ENCODE measurements at regions not wholly inside any gene's neighbourhood (a gene's known extent, or its start where the extent isn't known, plus 50 kb on each side); places are given as distances from the start of the nearest gene placed in this dataset.

DNA sequence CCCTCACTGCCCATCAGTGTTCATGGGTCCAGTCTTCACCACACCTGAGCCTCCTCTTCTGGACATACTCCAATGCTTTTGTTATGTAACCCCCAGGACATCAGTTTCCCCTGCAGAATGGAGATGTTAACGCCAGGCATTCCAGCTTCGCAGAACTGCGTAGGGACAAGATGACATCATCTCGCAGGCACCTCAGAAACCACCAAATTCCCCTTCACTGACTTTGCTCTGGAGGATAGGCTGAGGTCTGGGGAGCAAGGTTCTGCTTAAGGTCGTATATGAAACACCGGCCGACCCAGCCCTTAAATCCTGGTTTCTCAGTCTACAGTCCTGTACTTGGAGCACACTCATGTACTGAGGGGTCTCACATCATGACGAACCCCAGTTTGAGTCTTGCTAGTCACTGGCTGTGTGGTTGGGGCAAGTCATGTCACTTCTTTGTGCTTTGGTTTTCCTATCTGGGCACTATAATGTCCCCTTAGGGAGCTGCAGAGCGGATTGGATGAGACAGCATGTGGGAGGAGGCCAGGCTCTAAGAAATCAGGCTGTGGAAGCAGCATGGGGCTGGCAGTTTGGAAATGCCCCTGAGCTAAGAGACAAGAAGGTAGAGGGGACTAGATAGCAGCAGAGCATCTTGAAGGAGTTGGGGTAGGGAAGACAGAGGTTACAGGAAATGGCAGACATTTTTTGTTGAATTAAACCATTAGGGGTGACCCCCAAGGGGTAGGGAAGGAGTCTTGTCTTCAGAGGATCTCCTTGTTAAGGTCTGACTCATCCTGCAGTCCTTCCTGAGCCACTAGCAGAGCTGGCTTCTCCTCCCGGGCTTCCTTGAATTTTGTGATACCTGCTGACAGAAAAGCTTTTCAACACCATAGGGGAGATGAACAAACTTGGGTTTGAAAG is 138.3 kb downstream of the FOXD2 start (continued):
- TF ChIP-seq, protein P1, sequence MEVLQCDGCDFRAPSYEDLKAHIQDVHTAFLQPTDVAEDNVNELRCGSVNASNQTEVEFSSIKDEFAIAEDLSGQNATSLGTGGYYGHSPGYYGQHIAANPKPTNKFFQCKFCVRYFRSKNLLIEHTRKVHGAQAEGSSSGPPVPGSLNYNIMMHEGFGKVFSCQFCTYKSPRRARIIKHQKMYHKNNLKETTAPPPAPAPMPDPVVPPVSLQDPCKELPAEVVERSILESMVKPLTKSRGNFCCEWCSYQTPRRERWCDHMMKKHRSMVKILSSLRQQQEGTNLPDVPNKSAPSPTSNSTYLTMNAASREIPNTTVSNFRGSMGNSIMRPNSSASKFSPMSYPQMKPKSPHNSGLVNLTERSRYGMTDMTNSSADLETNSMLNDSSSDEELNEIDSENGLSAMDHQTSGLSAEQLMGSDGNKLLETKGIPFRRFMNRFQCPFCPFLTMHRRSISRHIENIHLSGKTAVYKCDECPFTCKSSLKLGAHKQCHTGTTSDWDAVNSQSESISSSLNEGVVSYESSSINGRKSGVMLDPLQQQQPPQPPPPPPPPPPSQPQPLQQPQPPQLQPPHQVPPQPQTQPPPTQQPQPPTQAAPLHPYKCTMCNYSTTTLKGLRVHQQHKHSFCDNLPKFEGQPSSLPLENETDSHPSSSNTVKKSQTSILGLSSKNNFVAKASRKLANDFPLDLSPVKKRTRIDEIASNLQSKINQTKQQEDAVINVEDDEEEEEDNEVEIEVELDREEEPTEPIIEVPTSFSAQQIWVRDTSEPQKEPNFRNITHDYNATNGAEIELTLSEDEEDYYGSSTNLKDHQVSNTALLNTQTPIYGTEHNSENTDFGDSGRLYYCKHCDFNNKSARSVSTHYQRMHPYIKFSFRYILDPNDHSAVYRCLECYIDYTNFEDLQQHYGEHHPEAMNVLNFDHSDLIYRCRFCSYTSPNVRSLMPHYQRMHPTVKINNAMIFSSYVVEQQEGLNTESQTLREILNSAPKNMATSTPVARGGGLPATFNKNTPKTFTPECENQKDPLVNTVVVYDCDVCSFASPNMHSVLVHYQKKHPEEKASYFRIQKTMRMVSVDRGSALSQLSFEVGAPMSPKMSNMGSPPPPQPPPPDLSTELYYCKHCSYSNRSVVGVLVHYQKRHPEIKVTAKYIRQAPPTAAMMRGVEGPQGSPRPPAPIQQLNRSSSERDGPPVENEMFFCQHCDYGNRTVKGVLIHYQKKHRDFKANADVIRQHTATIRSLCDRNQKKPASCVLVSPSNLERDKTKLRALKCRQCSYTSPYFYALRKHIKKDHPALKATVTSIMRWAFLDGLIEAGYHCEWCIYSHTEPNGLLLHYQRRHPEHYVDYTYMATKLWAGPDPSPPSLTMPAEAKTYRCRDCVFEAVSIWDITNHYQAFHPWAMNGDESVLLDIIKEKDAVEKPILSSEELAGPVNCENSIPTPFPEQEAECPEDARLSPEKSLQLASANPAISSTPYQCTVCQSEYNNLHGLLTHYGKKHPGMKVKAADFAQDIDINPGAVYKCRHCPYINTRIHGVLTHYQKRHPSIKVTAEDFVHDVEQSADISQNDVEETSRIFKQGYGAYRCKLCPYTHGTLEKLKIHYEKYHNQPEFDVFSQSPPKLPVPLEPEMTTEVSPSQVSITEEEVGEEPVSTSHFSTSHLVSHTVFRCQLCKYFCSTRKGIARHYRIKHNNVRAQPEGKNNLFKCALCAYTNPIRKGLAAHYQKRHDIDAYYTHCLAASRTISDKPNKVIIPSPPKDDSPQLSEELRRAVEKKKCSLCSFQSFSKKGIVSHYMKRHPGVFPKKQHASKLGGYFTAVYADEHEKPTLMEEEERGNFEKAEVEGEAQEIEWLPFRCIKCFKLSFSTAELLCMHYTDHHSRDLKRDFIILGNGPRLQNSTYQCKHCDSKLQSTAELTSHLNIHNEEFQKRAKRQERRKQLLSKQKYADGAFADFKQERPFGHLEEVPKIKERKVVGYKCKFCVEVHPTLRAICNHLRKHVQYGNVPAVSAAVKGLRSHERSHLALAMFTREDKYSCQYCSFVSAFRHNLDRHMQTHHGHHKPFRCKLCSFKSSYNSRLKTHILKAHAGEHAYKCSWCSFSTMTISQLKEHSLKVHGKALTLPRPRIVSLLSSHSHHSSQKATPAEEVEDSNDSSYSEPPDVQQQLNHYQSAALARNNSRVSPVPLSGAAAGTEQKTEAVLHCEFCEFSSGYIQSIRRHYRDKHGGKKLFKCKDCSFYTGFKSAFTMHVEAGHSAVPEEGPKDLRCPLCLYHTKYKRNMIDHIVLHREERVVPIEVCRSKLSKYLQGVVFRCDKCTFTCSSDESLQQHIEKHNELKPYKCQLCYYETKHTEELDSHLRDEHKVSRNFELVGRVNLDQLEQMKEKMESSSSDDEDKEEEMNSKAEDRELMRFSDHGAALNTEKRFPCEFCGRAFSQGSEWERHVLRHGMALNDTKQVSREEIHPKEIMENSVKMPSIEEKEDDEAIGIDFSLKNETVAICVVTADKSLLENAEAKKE (CRISPR knock-in tag; IDR thresholded peaks at IDR 0.05): no peak
- TF ChIP-seq, protein P2, sequence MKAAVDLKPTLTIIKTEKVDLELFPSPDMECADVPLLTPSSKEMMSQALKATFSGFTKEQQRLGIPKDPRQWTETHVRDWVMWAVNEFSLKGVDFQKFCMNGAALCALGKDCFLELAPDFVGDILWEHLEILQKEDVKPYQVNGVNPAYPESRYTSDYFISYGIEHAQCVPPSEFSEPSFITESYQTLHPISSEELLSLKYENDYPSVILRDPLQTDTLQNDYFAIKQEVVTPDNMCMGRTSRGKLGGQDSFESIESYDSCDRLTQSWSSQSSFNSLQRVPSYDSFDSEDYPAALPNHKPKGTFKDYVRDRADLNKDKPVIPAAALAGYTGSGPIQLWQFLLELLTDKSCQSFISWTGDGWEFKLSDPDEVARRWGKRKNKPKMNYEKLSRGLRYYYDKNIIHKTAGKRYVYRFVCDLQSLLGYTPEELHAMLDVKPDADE (IDR thresholded peaks at IDR 0.05): no peak
- TF ChIP-seq ZNF114 (CRISPR knock-in tag; IDR thresholded peaks at IDR 0.05) (no peak), POLR2AphosphoS5 (IDR thresholded peaks at IDR 0.05; ENCODE audit: low read depth) (no peak)

- H3K27me3 Mint-ChIP-seq (ENCODE audit: insufficient read depth, low read depth, poor library complexity): peaks cover 12% of the 10 kb centered on the region
- no peak overlapping the region for H3K4me2 ChIP-seq
- H3K27ac Mint-ChIP-seq: no peak overlapping the region; the same call in 1 of the 2 replicates
- TF ChIP-seq EZH2phosphoT487 (IDR thresholded peaks at IDR 0.05; ENCODE audit: unreplicated experiment) (no peak), CREB1 (CRISPR knock-in tag; IDR thresholded peaks at IDR 0.05; ENCODE audit: low read depth) (no peak), NANOG (IDR thresholded peaks at IDR 0.05; ENCODE audit: borderline replicate concordance) (no peak), ZNF331 (CRISPR knock-in tag; IDR thresholded peaks at IDR 0.05; ENCODE audit: low read depth) (no peak), ZNF114 (CRISPR knock-in tag; IDR thresholded peaks at IDR 0.05) (no peak)
- TF ChIP-seq, protein P1 (CRISPR knock-in tag; IDR thresholded peaks at IDR 0.05): no peak
These were observed 138.9 kb downstream of the FOXD2 start for GRCh38 chr1:47576758-47577115.

More at GRCh38 chr1:47576758-47577115, 138.9 kb downstream of the FOXD2 start:
- no peak for DNase-seq (ENCODE audit: low spot score)
- Histone ChIP-seq H3F3A (replicated peaks; ENCODE audit: low read depth) (no peaks in the 10 kb centered on the region), H3K4me1 (ENCODE audit: insufficient read depth) (peaks cover 9% of the 10 kb centered on the region; the same call in 1 of the 2 replicates), H3K36me3 (ENCODE audit: insufficient read depth) (no peaks in the 10 kb centered on the region), H3K4me3 (no peak overlapping the region), H4K20me1 (replicated peaks; ENCODE audit: insufficient read depth) (no peaks in the 10 kb centered on the region), H3K27me3 (ENCODE audit: insufficient read depth) (no peaks in the 10 kb centered on the region), H3K79me2 (replicated peaks; ENCODE audit: insufficient read depth) (no peaks in the 10 kb centered on the region), H3K9me2 (ENCODE audit: insufficient read depth) (no peaks in the 10 kb centered on the region), H3K27ac (ENCODE audit: low read depth) (no peak overlapping the region), H2AFZ (no peak overlapping the region)
- H3K4me1 Mint-ChIP-seq: peaks cover 31% of the 10 kb centered on the region
- H3K9me3 Mint-ChIP-seq: no peaks in the 10 kb centered on the region; the same call in 2 of the 3 replicates
- no peaks in the 10 kb centered on the region for H3K36me3 Mint-ChIP-seq (ENCODE audit: low read depth)
- H3K4me3 Mint-ChIP-seq: no peak overlapping the region
- no peak for ATAC-seq
